ENCODE measurements at regions not wholly inside any gene's neighbourhood (a gene's known extent, or its start where the extent isn't known, plus 50 kb on each side); places are given as distances from the start of the nearest gene placed in this dataset.

GRCh38 chr6:115667478-115668026 lies 393.1 kb downstream of the FRK start:
- Histone ChIP-seq H3K4me3 (ENCODE audit: low read depth, low read length) (no peak overlapping the region), H3K36me3 (ENCODE audit: control insufficient read depth, insufficient read depth, low read length) (no peaks in the 10 kb centered on the region), H3K27me3 (ENCODE audit: control insufficient read depth, insufficient read depth, low read length) (no peaks in the 10 kb centered on the region)
- no peak for TF ChIP-seq CTCF (IDR thresholded peaks at IDR 0.05; ENCODE audit: insufficient read depth, low read depth, low read length)
- CTCF ChIA-PET, result interaction anchor here (0.6 kb wide), 2 partner anchors 14 to 184 kb away, joined by 3 read pairs; no protein-coding TSS in a partner anchor
- POLR2A ChIA-PET, result no interaction called here
- DNase-seq (ENCODE audit: low read depth), result no peak

- CTCF ChIA-PET, result no interaction called here
- Histone ChIP-seq H3K27me3 (ENCODE audit: control insufficient read depth, insufficient read depth, low read length) (no peaks in the 10 kb centered on the region), H3K4me3 (ENCODE audit: low read depth, low read length) (no peak overlapping the region), H3K36me3 (ENCODE audit: control insufficient read depth, insufficient read depth, low read length) (no peaks in the 10 kb centered on the region)
- POLR2A ChIA-PET, result no interaction called here
- TF ChIP-seq CTCF (IDR thresholded peaks at IDR 0.05; ENCODE audit: insufficient read depth, low read depth, low read length), result no peak
- no peak for DNase-seq (ENCODE audit: low read depth)
Measured at GRCh38 chr6:115666997-115667396, 393.7 kb downstream of the FRK start.

GRCh38 chr6:115665310-115665709 lies 395.4 kb downstream of the FRK start:
- POLR2A ChIA-PET, result no interaction called here
- DNase-seq (ENCODE audit: low read depth), result no peak
- Histone ChIP-seq H3K36me3 (ENCODE audit: control insufficient read depth, insufficient read depth, low read length) (no peaks in the 10 kb centered on the region), H3K27me3 (ENCODE audit: control insufficient read depth, insufficient read depth, low read length) (no peaks in the 10 kb centered on the region), H3K4me3 (ENCODE audit: low read depth, low read length) (no peak overlapping the region)
- no peak for TF ChIP-seq CTCF (IDR thresholded peaks at IDR 0.05; ENCODE audit: insufficient read depth, low read depth, low read length)
- CTCF ChIA-PET, result interaction anchor here (1.6 kb wide), 1 partner anchor 9 kb away, joined by 5 read pairs; no protein-coding TSS in a partner anchor

GRCh38 chr6:115663681-115664080 lies 397.0 kb downstream of the FRK start:
- Histone ChIP-seq H3K4me3 (ENCODE audit: low read depth, low read length) (no peak overlapping the region), H3K36me3 (ENCODE audit: control insufficient read depth, insufficient read depth, low read length) (no peaks in the 10 kb centered on the region), H3K27me3 (ENCODE audit: control insufficient read depth, insufficient read depth, low read length) (no peaks in the 10 kb centered on the region)
- no peak for DNase-seq (ENCODE audit: low read depth)
- no peak for TF ChIP-seq CTCF (IDR thresholded peaks at IDR 0.05; ENCODE audit: insufficient read depth, low read depth, low read length)
- ChIA-PET CTCF (no interaction called here), POLR2A (no interaction called here)

GRCh38 chr6:115643762-115644161 lies 416.9 kb downstream of the FRK start:
- no peak for DNase-seq (ENCODE audit: low read depth)
- Histone ChIP-seq H3K27me3 (ENCODE audit: control insufficient read depth, insufficient read depth, low read length) (no peaks in the 10 kb centered on the region), H3K36me3 (ENCODE audit: control insufficient read depth, insufficient read depth, low read length) (no peaks in the 10 kb centered on the region), H3K4me3 (ENCODE audit: low read depth, low read length) (no peak overlapping the region)
- ChIA-PET CTCF (interaction anchor here (1.0 kb wide), 1 partner anchor 17 kb away, joined by 3 read pairs; no protein-coding TSS in a partner anchor), POLR2A (no interaction called here)
- 0 out of 2 replicates have a peak, but pooled peaks have one; percentile 26 for TF ChIP-seq CTCF (IDR thresholded peaks at IDR 0.05; ENCODE audit: insufficient read depth, low read depth, low read length)
